ENCODE measurements at regions not wholly inside any gene's neighbourhood (a gene's known extent, or its start where the extent isn't known, plus 50 kb on each side); places are given as distances from the start of the nearest gene placed in this dataset.

GRCh38 chr10:113337142-113337541, 215.7 kb upstream of the HABP2 start:
- TF ChIP-seq CTCF (tag by site-specific recombination; IDR thresholded peaks at IDR 0.05) (no peak), YY1 (tag by site-specific recombination; IDR thresholded peaks at IDR 0.05) (no peak), ZNF366 (tag by site-specific recombination; conservative IDR thresholded peaks at IDR 0.05) (no peak), ZBTB7A (tag by site-specific recombination; IDR thresholded peaks at IDR 0.05; ENCODE audit: low read depth) (no peak), TSHZ1 (tag by site-specific recombination; IDR thresholded peaks at IDR 0.05; ENCODE audit: borderline replicate concordance) (no peak), ZNF146 (tag by site-specific recombination; IDR thresholded peaks at IDR 0.05) (no peak), PATZ1 (tag by site-specific recombination; IDR thresholded peaks at IDR 0.05) (no peak), GLI2 (tag by site-specific recombination; IDR thresholded peaks at IDR 0.05; ENCODE audit: borderline replicate concordance, low read depth) (no peak)

Data from HEK293 (cell line).